ENCODE measurements at regions not wholly inside any gene's neighbourhood (a gene's known extent, or its start where the extent isn't known, plus 50 kb on each side); places are given as distances from the start of the nearest gene placed in this dataset.
"Not testable (repeated sequence)": the region's sequence is repeated elsewhere in the genome, so short reads cannot be mapped to it uniquely, and the experiment has no call there.

- no peak for DNase-seq
These were observed 148.6 kb downstream of the MAIP1 start for GRCh38 chr2:200104015-200104414.

GRCh38 chr2:200107514-200108217 is 152.3 kb downstream of the MAIP1 start:
- DNase-seq: no peak

- DNase-seq: no peak
These were observed 154.0 kb downstream of the MAIP1 start for GRCh38 chr2:200109421-200109820.

GRCh38 chr2:200110381-200110780 is 155.0 kb downstream of the MAIP1 start:
- no peak for DNase-seq

DNA sequence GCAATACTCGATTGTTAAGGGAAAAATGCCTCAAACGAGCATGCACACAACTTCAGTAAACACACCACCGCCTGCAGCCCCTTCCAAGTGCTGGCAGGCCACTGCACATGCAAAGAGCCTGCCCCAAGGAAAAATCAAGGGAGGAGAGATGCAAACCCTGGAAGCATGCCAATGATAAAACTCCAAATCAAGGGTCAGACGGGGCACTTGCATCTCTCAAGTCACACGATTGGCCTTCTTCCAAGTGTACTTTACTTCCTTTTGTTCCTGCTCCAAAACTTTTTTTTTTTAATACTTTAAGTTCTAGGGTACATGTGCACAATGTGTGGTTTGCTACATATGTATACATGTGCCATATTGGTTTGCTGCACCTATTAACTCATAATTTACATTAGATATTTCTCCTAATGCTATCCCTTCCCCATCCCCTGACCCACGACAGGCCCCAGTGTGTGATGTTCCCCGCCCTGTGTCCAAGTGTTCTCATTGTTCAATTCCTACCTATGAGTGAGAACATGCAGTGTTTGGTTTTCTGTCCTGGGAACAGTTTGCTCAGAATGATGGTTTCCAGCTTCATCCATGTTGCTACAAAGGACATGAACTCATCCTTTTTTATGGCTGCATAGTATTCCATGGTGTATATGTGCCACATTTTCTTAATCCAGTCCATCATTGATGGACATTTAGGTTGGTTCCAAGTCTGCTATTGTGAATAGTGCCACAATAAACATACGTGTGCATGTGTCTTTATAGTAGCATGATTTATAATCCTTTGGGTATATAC is 157.8 kb downstream of the MAIP1 start:
- not testable (repeated sequence) for DNase-seq

- DNase-seq: no peak
These were observed 163.9 kb downstream of the MAIP1 start for GRCh38 chr2:200119236-200119635.

GRCh38 chr2:200121931-200122330 is 166.5 kb downstream of the MAIP1 start:
- no peak for DNase-seq

DNA sequence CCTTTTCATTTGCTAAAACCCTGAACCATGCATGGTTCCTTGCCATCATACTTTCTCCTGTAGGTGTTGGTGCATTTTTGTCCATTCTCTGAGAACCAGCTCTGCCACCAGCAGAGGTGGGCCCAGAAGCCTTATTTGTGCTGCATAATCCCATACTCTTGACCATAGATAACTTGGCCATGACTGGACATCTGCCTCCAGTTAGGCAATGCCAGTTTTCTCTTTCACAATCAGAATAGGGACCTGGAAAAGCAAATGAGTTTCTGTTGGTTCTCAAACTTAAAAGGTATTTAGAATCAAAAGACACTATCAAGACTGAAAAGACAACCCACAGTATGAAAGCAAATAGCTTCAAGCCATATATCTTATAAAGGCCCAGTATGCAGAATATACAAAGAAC is 167.3 kb downstream of the MAIP1 start:
- DNase-seq: no peak

DNA sequence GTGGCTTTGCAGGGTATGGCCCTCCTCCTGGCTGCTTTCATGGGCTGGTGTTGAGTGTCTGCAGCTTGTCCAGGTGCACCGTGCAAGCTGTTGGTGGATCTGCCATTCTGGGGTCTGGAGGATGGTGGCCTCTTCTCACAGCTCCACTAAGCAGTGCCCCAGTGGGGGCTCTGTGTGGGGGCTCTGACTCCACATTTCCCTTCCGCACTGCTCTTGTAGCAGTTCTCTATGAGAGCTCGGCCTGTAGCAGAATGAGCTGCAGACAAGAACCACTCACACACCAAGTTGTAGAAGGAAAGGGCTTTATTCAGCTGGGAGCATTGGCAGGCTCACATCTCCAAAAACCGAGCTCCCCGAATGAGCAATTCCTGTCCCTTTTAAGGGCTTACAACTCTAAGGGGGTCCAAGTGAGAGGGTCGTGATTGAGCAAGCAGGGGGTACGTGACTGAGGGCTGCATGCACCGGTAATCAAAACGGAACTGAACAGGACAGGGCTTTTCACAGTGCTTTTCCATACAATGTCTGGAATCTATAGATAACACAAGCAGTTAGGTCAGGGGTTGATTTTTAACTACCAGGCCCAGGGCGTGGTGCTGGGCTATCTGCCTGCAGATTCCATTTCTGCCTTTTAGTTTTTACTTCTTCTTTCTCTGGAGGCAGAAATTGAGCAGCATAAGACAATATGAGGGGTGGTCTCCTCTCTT is 169.4 kb downstream of the MAIP1 start:
- not testable (repeated sequence) for DNase-seq

GRCh38 chr2:200125444-200126284 is 170.3 kb downstream of the MAIP1 start:
- no peak for DNase-seq

DNA sequence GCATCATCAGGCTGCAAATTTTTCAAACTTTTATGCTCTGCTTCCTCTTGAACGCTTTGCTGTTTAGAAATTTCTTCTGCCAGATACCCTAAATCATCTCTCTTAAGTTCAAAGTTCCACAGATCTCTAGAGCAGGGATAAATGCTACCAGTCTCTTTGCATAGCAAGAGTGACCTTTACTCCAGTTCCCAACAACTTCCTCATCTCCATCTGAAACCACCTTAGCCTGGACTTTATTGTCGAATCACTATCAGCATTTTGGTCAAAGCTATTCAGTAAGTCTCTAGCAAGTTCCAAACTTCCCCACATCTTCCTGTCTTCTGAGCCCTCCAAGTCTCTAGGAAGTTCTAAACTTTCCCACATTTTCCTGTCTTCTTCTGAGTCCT is 170.9 kb downstream of the MAIP1 start:
- DNase-seq: not testable (repeated sequence)

GRCh38 chr2:200126680-200127079 is 171.3 kb downstream of the MAIP1 start:
- DNase-seq: not testable (repeated sequence)

DNA sequence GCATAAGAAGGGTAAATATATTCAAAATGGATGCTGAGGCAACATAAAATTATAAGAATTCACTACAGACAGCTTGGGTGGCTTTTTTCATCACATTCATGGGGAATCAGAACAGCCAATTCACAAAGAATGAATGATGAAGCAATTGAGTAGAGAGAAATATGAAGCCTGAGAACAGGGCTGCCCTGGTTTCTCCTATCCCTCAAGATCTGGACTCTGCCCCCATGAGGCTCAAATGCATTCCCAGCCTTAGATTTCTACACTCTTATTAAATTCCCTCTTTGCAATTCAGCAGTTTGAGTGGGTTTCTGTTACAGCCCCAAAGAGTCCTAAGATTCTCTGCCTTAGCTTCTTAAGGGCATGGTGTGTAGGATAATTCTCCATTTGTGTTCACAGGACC is 172.5 kb downstream of the MAIP1 start:
- no peak for DNase-seq

DNA sequence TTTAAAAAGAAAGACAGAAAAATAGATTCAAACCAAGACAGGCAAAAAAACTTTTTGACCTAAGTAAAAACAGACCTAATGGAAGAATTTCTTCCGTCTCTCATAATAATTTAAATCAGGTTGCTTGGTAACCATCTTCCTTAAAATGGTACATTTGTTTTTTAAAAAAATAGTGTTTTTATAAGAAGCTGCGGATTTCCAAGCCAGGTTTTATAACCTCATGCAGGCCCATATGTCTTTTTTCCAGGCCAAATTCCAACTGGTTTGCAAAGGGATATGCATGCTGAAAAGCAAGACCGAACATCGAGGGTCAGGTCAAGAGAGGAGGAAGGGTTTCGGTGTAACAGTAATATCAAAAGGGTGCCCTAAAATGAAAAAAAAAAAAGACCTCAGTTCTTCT is 172.9 kb downstream of the MAIP1 start:
- DNase-seq: no peak

DNA sequence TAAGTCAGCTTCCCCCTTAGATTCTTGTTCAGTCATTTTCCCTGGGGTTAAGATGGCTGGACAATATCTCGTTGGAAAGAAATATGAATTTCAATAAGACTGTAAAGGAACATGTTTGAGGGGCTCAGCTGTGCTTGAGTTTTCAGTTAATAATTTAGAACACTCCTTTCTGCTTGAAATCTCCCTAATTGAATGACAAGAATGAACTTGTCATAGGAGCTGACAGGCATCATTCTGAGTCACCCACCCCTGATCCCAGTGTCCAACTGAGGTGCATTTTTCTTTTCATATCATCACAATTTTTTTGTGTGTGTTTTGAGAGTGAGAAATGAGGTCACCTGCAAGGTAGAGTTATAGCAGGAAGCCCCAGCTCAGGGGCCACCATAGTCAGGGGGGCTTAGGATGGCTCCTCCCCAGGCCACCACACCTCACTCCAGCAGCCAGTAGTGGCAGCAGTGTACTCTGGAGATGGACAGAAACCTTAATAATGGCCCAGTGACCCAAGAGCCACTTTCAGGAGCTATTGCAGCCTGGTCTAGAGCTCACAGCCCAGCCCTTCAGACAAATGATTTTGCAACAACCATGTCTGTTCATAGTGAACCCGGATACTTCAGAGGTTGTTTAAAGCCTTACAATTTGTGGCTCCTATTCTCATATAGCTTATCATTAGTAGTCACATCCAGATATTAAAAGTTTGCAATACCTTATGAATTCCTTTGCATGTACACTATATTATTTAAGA is 174.5 kb downstream of the MAIP1 start:
- DNase-seq: no peak

GRCh38 chr2:200130762-200131166 is 175.4 kb downstream of the MAIP1 start:
- no peak for DNase-seq

DNA sequence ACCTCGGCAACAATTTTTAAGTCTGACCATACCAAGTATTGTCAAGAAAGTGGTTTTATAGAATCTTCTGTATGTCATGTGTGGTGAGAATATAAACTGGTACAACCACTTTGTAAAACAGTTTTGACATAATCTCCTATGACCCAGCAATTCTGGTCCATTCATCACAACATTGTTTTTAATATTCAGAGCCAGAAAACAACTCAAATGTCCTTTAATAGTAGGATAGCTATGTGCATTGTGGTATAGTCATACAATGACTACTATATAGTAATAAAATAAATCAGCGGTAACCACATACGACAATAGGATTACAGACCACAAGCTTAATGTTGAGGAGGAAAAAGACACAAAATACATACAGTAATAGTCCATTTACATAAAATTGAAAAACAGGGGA is 175.2 kb upstream of the SPATS2L start:
- no peak for DNase-seq

DNA sequence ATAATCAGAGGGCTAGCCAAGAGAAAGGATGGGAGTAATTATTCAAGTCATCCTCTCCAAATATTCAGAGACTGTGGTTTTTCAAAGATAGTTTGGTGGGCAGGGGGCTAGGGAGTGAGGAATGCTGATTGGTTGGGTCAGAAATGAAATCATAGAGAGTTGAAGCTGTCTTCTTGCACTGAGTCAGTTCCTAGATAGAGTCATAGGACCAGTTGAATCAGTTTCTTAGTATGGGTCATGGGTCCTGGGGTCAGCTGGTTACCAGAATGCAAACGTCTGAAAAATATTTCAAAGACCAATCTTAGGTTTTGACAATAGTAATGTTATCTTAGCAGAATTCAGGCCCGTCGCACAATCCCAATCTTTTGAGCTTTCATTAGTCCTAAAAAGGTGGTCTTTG is 171.4 kb upstream of the SPATS2L start:
- no peak for DNase-seq

- DNase-seq: no peak
These were observed 169.8 kb upstream of the SPATS2L start for GRCh38 chr2:200136655-200137054.

- DNase-seq: no peak
These were observed 169.2 kb upstream of the SPATS2L start for GRCh38 chr2:200137271-200137670.

- no peak for DNase-seq
These were observed 168.8 kb upstream of the SPATS2L start for GRCh38 chr2:200137691-200138090.
